HG02973 (cell line): ENCODE measurements at regions not wholly inside any gene's neighbourhood (a gene's known extent, or its start where the extent isn't known, plus 50 kb on each side); places are given as distances from the start of the nearest gene placed in this dataset.
"Not testable (repeated sequence)": the region's sequence is repeated elsewhere in the genome, so short reads cannot be mapped to it uniquely, and the experiment has no call there.

Experiments used
- ATAC-seq: cut with Tn5 transposase; IDR thresholded peaks from one replicate; pipeline ENCODE4 v1.9.1; 2021; ENCODE audit warnings: moderate library complexity; ENCODE audit not compliant: unreplicated experiment

DNA sequence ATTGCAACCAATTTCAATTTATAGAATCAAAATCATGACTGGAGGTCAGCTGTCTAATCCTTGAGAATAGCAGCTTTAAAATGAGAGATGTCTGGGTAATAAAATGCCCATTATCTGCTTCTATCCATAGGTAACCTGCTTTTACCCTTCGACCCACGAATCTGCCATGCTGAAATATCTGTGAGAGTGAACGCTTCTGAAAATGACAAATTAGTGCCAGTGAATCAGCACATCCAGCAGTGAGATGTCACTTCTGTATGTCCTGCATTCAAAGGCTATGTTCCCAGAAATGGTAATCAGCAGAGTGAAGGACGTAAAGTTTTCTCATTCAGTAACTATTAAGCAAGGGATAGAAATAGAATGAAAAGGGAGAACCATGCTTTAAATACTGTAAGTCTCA, 532.4 kb upstream of the ITGA1 start:
- no peak for ATAC-seq

DNA sequence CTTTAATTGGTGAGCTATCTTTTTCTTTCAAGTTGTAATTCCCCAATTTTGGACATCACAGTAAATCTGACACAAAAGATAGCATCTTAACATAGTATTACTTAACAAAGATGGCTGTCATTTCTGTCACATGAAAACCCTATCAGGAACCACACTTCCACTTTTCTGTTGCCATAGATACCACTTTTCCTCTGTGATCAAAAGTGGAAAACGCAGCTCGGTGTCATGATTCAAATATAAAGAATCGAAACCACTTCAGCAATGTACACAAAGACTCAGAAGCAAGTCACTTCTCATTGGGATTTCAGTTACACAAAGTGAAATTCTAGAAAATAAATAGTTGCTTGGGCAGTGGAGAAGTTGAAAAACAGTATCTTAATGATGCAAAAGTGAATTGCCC, 524.9 kb upstream of the ITGA1 start:
- ATAC-seq: no peak

DNA sequence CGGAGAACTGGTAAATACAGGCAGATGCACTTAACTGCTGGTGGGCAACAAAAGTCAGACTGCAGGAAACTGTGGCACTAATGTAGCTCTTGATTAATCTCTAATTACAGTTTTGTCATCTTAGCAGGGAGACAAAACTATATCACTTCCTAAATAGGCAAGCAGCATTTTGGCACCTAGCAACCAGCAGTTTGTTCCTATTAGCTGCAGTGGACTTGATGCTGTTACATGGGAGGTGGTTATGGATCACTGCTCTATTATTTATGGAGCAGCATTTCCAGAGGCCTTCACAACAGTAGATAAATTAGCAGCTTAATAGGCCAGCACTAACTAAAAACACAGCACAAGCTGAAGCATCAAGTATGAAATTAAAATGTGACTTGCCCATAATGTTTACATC, 518.3 kb upstream of the ITGA1 start:
- ATAC-seq: no peak

DNA sequence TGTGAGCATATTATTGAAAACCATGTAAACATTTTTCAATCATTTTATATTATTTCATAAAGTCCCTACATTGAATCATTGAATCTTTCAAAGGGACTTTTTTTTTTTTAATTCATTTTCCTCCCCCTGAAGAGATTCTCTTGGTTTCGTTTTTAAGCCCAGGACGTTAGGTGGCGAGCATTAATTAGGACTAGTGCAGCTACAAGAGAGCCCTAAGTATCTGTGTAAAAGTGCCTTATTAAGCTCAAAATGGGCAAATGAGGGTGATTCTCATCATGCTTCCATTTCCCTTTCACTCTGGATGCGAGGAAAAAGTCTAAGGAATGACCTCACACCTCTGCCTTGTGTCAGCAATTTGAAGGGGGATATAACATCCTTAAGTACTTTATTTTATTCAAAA, 517.9 kb upstream of the ITGA1 start:
- ATAC-seq: no peak

DNA sequence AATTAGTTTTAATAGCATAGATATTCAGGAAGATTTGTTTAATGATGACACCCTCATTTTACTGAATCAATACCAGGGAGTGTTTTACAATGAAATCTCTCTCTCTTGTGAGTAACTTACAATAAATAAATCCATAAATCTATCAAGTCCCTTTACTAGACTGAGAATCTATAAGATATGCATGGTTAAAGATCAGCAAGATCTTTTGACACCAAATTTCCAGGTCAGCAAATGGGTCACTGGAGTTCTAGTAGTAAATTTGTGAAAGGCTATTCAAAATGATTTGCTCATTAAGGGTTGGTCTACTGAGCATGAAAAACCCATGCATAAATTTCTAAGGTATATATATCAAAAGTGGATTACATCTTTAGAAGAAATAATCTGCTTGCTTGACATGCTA, 512.1 kb upstream of the ITGA1 start:
- ATAC-seq: no peak

DNA sequence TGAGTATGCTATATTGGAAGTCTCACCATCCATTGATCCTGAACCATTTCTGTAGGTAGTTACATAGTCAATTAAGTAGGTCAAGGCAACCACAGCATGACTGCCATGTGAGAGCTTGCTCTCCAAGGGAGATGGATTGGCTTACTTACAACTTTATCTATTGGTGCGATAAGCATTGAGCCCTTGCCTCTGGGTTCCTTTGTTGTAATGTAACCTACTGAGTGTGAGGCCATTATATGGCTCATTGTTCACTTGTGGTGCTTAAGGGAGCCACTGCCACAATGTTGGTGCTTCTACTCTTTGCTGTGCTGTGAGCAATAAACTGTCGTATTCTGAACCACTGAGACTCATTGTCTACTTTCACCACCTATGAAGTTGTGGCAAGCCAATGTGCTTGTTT, 510.6 kb upstream of the ITGA1 start:
- ATAC-seq: no peak

DNA sequence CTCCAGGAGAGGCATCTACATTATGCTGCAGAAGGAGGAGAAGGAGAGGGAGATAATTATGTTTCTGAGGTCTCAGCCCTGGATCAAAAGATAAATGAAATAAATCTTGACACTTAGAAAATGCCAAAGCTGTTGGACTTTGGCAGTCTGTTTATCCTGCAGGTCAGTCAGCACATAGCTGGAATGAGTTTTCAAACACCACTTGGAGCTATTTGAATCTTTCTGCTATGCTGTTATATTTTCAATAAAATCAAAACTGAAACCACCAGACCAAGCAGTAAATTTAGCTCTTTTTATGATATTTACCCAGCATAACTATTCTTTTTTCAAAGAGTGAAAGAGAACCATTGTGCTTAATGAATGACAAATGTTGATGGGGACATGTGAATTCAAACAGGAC, 505.1 kb upstream of the ITGA1 start:
- ATAC-seq: no peak

DNA sequence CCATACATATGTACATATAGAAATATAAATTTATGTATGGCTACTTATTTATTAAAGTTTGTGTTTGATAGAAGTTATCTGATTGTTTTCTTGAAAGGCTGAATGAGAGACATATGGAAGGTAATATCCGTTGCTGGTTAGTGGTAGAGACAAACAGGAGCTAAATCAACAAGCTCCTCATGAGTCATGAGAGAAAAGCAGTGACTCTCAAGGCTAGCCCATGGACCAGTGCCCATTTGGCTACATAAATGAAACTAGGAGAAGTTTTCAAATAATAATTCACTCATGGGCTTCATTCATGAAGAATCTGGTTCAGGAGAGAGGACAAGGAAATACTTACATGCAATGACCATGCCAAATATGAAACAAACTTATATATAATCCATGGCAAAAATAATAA, 504.5 kb upstream of the ITGA1 start:
- no peak for ATAC-seq

DNA sequence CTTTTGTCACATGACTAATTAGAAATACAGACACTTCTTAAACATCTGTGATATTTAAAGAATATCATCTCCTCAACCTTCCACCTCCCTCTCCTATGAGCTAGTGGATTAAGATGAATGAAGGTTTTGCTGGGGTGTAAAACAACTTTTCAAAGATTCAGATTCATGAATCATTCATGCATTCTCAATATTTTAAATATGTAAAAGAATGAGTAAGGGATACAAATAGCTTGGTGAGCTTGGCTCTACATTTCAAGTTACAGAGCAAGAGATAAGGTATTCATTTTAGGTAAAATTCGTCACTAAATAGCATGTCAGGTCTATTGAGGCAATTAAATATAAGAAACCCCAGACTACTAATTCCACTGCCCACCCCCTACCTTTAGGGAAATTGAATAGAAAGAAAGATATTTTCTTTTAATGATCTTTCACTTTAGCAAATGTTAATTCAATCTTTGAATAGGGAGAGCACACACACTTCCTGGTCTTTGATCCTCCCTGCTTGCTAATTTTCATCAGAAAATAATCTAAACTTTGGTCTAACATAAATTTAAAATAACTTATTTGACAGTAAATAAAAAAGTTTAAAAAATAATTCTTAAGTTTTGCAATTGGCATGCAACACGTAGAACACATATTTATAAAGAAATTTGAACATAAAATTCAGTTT, 486.9 kb upstream of the ITGA1 start:
- no peak for ATAC-seq

DNA sequence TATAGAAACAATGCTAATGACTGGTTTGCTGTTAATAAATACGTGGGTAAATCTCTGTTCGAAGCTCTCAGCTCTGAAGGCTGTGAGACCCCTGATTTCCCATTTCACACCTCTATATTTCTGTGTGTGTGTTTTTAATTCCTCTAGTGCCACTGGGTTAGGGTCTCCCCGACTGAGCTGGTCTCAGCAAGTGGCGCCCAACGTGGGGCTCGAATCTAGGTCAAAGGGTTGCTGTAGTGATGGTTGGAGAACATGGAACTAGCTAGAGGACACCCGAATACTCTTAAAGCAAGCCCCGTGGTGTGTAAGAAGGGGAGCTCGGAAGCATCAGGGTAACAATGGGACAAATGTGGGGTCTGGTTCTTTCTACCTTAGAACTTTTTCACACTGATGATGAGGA, 482.9 kb upstream of the ITGA1 start:
- ATAC-seq: not testable (repeated sequence)

DNA sequence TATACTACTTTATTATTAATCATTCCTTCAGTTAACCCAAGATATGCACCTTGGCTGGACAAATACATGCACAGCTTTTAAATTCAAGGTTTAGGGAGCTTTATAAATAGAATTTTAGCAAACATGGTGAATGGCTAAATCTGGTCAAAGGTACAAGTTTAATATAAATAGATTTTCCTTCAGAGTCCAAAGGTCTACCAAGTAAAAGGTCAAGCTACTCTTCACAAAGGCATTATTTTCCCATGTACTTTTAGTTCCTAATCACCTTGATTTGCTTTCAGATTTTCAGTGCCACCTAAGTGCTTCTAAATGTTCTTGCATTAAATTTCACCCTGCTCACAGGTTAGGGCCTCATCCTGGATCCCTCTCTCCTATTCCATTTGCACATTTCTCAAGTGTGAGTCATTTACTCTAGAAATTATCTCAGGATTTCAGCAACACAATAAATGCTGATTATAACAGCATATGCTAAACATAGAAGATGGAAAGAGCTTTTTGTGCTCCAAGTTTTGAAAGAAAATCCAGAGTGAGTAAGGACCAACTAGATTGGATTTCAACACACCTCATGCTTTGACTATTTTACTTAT, 459.4 kb upstream of the ITGA1 start:
- ATAC-seq: no peak

DNA sequence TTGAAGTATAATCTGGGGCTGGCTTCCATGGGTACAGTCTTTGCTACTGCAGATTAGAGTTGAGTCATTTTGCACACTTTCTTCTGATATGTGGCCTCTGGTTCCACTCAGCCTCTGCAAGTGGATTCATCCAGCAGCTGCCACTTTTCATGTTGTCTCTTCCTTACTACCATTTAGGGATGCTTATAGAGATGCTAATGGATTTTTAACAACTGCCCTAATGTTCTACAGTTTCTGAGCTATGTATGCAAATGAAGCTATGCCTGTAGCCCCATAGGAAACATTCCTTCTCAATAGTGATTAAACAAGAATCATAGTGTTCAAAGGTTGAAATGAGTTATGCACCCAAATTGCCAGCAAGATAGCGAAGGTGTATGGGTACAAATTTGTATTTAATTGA, 456.0 kb upstream of the ITGA1 start:
- no peak for ATAC-seq

DNA sequence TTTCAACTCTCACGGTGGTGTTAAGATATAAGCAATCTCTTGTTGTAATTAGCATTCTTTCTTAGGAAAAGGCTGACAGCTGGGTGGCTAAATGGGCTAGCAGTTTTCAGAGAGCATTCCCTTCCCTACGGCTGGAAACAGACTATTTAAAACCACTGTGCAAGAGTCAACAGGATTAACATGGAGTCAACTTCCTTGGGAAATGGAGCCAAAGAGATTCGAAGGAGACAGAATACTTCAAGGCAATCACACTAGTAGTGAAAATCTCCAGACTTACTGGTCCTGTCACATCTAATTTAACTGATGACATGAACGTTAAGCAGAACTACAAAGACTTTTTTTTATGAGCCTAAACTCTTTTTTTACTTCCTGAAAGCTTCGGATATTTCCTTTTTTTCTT, 453.3 kb upstream of the ITGA1 start:
- ATAC-seq: no peak

DNA sequence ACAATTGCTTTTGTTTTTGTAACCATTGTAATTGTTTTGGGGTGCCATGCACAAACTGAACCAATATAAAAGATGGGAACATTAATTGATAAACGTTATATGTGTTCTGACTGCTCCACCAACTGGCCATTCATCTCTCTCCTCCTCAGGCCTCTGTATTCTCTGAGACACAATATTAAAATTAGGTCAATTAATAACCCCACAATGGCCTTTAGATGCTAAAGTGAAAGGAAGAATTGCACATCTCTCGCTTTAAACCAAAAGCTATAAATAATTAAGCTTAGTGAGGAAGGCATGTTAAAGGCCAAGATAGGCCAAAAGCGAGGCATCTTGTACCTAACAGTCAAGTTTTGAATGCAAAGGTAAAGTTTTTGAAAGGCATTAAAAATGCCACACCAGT, 448.4 kb upstream of the ITGA1 start:
- no peak for ATAC-seq

DNA sequence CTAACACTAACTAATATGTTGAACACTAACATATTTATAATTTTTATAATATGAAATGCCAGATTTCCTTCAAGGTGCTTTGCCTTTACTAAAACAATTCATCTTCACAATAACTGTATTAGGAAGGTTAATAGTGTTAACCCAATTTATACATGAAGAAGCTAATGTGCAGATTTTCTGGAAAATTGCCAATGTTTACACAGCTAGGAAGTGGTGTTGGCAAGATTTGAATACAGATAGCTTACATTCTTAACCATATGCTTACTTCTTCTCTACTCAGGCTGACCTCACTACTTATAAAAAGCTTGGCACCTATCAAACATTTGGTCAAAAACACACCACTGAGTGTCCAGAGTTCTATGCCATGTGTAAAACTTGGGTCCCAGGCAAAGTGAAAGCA, 445.4 kb upstream of the ITGA1 start:
- ATAC-seq: no peak

DNA sequence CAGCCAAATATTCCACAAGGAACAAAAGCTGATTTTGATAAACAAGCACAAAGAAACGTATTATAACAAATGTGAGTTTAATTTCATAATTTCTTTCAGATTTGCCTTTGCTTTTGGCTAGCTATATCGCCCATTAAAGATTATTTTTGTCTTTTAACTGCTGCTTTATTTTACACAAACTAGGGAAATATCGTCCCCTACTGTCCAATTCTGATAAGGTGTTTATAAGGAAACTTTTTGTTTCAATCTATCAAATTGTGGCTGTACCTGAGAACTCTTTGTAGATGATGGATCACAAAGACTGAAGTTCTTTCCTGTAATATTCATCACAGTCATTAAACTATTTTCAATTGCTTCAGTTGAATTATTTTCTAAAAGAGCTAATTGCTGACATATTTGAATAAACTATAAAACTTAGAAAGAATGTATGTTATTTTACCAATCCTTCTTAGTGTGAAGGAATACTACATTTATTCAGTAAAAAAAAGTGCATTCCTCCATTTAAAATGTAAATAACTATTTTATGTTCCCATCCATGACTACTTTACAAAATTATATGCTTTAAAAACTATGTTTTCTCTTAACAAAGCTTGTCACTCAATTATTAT, 431.3 kb upstream of the ITGA1 start:
- no peak for ATAC-seq

DNA sequence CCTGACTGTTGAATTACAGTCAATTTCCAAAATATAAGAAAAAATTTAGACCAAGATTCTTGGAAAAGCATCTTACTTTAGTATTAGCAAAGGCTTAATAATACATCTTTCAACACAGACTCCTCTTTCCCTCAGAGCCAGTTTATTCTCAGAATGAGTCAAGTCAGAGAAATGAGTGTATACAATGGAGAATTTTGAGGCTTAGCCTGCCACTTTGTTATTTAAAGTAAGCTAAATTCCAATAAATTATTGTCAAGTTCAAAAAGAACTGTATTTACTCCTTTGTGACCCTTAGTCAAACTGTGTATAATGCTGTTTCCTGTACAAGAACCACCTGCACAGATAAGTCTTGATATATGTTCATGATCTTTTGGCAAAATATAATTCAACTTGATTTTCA, 428.5 kb upstream of the ITGA1 start:
- ATAC-seq: no peak

DNA sequence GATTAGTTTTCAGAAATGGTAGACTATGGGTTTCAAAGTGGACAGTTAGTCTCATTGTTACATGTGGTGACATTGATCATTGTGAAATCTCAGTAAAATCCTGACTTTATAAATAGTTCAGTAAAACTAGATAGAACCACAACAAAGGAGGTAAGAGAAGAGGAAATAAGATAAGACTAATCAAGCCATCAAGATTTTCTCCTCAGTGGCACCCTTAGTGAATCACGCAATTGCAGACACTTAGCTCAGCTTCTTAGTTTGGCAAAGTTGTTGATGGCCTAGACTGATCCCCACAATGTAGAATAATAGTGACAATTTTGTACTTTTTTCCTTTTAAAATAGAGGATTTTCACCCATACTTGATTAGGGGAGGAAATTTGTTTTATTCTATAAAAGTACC, 426.7 kb upstream of the ITGA1 start:
- no peak for ATAC-seq

DNA sequence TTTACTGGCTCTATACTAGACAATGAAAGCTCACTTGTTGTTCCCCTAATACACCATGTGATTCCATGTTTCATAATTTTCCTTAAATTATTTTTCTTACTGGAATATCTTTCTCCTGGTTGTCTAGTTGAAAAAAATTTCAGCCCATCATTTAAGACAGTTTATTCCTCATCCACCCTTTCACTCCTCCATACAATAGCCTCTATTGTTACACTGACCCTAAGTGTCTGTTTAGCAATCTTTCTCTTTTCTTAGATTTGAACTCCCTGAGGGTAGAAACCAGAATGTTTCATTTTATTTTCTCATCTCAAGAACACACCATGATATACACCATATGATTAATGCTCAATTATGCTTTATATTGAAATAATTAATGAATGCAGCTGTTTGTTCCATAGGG, 413.4 kb upstream of the ITGA1 start:
- ATAC-seq: no peak

DNA sequence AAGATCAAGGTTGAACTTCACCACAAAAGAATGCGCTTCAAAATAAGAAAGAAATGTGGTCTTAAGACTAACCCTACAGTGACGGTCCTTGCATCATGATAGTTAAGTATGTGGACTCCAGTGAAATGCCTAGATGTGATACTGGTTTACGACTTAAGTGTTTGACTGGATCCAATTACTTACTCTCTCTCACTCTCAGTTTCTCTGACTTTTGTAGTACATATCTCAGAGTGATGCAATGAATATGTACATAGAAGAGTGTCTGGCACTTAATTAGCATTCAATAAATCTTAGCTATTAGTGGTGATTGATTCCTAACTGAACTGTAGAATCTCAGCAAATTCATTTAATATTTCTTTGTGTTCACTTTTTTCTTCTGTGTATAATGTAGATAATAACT, 411.7 kb upstream of the ITGA1 start:
- no peak for ATAC-seq

DNA sequence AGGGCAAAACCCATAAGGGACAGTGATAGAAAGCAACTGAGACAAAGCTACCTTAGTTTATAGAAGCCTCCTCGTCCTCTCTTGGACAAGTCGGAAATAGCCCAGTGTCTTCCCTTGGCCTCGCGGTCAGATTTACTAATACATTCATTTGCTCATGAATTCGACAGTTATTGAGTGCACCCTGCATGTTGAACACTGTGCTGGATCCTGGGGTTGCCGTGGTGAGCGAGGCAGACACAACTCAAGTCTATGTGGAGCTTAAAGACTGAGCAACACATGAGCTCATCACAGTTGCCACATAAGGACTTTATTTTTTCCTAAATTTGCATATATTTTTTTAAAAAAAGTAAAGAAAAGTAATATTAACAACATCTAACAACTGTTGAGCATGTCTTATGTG, 411.1 kb upstream of the ITGA1 start:
- no peak for ATAC-seq

DNA sequence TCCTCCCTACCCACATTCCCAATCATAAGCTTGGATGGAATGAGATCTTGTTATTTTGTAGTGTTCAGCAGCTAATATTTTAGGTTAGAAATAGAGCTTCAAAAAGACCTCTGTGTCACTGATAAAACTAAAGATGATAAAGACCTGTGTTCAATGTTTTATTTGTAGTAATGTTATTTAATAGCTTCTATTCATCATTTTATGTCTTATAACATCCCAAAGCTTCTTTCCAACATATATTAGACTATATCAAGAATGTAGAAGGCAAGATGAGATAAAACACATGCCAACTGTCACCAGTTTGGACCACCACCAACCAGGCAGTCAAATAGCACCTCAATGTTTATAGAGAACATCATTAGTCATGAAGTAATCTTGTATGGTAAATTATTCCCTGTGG, 409.5 kb upstream of the ITGA1 start:
- ATAC-seq: no peak

DNA sequence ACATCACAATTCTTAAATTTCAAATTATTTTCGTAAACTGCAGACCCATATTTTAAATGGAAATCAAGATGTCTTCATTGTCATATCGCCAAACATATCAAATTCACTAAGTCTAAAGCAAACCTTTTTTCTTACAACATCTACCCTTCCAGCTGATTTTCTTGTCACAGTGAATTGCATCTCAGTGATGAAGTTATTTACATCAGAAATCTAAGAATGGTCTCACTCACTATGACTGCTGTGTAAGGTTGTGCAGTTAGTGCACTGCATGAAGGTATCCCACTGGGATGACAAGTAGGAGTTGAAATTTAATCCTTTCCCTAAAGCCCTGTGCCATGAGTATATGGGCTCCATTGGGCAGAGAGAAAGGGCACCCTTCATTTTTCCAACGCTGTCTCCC, 399.4 kb upstream of the ITGA1 start:
- ATAC-seq: no peak
